Karpas-422 (cell line): ENCODE measurements at regions not wholly inside any gene's neighbourhood (a gene's known extent, or its start where the extent isn't known, plus 50 kb on each side); places are given as distances from the start of the nearest gene placed in this dataset.

Experiments used
- DNase-seq: peaks from one replicate; pipeline ENCODE4 v3.0.0-alpha.2; 2015
- H2AFZ ChIP-seq: fragments of 200-600 bp; sonication (generic); 2 replicates; pipeline ENCODE4 v1.6.1; 2014; ENCODE audit warnings: antibody characterized with exemption, low read length, mixed read lengths
- H3K27ac ChIP-seq: fragments of 200-600 bp; sonication (generic); 2 replicates; pipeline ENCODE4 v1.5.1; 2014; ENCODE audit warnings: mild to moderate bottlenecking, low read length, moderate library complexity
- H3K27me3 ChIP-seq: fragments of 200-600 bp; sonication (generic); 2 replicates; pipeline ENCODE4 v1.6.1; 2014; ENCODE audit warnings: low read length, mixed read lengths
- H3K36me3 ChIP-seq: fragments of 200-600 bp; sonication (generic); 2 replicates; pipeline ENCODE4 v1.6.1; 2014; ENCODE audit warnings: low read length, mixed read lengths; ENCODE audit not compliant: insufficient read depth
- H3K4me1 ChIP-seq: fragments of 200-600 bp; sonication (generic); 2 replicates; pipeline ENCODE4 v1.6.1; 2014; ENCODE audit warnings: mild to moderate bottlenecking, low read length, mixed read lengths
- H3K4me2 ChIP-seq: fragments of 200-600 bp; sonication (generic); 2 replicates; pipeline ENCODE4 v1.6.1; 2014; ENCODE audit warnings: low read length, low read depth, mild to moderate bottlenecking; ENCODE audit not compliant: poor library complexity, severe bottlenecking
- H3K4me3 ChIP-seq: fragments of 200-600 bp; sonication (generic); 2 replicates; pipeline ENCODE4 v1.5.1; 2014; ENCODE audit warnings: mild to moderate bottlenecking, antibody characterized with exemption, low read length, mixed read lengths
- H3K79me2 ChIP-seq: fragments of 200-600 bp; sonication (generic); 2 replicates; pipeline ENCODE4 v1.6.1; 2014; ENCODE audit warnings: mild to moderate bottlenecking, low read length, mixed read lengths
- H3K9ac ChIP-seq: fragments of 200-600 bp; sonication (generic); 2 replicates; pipeline ENCODE4 v1.6.0; 2014; ENCODE audit warnings: low read length
- H3K9me2 ChIP-seq: fragments of 200-600 bp; sonication (generic), shearing (Covaris generic); replicated peaks from 2 replicates; pipeline ENCODE4 v1.6.0; 2014; ENCODE audit warnings: mild to moderate bottlenecking, low read length, moderate library complexity; ENCODE audit not compliant: insufficient read depth
- H3K9me3 ChIP-seq: fragments of 300-700, 200-600 bp; sonication (generic); 2 replicates; pipeline ENCODE4 v1.6.1; 2014; ENCODE audit warnings: low read length, mixed read lengths
- H4K20me1 ChIP-seq: fragments of 200-600 bp; sonication (generic); 2 replicates; pipeline ENCODE4 v1.6.1; 2014; ENCODE audit warnings: mild to moderate bottlenecking, antibody characterized with exemption, low read length, low read depth; ENCODE audit not compliant: insufficient read depth

DNA sequence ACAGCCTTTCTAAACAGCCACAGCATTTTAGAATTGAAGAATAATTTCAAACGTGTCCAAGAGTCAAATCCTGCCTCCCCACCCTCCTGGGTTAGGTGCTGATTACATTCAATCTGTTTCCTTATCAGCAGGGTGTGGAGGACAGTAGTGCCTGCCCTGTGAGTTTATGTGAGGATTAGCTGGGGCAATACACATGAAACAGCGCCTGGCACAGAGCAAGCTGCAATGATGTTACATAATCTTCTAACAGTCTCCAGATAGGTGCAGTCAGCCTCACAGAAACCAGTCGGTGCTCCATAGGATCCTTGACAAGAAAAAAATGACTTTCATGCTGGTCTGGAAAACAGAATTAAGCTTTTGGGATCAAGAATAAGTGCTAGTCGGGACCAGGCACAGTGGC is 91.7 kb upstream of the ITGA6 start:
- Histone ChIP-seq H3K9me2 (no peaks in the 10 kb centered on the region), H3K27me3 (no peaks in the 10 kb centered on the region), H3K9ac (no peak overlapping the region), H3K4me1 (0 out of 2 replicates have a peak, but pooled peaks cover 4% of the 10 kb centered on the region), H3K27ac (no peak overlapping the region), H2AFZ (no peak overlapping the region), H3K9me3 (no peaks in the 10 kb centered on the region), H3K36me3 (no peaks in the 10 kb centered on the region), H3K4me2 (no peak overlapping the region), H4K20me1 (no peaks in the 10 kb centered on the region), H3K4me3 (no peak overlapping the region), H3K79me2 (no peaks in the 10 kb centered on the region)
- no peak for DNase-seq

DNA sequence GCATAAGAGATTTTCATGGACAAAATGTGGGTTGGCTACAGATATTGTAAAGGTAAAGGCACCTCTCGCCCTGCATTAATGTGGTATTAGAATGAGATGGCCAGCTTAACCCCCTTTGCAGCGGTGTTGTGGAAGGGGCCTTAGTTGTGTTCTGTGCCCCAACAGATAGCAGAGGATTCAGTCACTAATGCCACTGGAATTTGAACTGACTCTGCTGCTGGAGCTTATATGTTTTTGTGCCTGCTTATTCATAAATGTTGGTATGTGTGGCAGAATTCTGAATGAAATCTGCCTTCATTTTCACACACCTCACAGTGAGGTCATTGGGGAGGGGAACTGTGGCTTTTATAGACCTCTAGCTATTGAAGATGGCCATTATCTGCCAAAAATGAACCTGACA is 90.7 kb upstream of the ITGA6 start:
- Histone ChIP-seq H3K4me3 (no peak overlapping the region), H3K9ac (no peak overlapping the region), H2AFZ (no peak overlapping the region), H3K27me3 (no peaks in the 10 kb centered on the region), H3K36me3 (no peaks in the 10 kb centered on the region), H3K4me2 (no peak overlapping the region), H4K20me1 (no peaks in the 10 kb centered on the region), H3K27ac (no peak overlapping the region), H3K9me3 (no peaks in the 10 kb centered on the region), H3K9me2 (no peaks in the 10 kb centered on the region), H3K4me1 (0 out of 2 replicates have a peak, but pooled peaks cover 4% of the 10 kb centered on the region), H3K79me2 (no peaks in the 10 kb centered on the region)
- no peak for DNase-seq

DNA sequence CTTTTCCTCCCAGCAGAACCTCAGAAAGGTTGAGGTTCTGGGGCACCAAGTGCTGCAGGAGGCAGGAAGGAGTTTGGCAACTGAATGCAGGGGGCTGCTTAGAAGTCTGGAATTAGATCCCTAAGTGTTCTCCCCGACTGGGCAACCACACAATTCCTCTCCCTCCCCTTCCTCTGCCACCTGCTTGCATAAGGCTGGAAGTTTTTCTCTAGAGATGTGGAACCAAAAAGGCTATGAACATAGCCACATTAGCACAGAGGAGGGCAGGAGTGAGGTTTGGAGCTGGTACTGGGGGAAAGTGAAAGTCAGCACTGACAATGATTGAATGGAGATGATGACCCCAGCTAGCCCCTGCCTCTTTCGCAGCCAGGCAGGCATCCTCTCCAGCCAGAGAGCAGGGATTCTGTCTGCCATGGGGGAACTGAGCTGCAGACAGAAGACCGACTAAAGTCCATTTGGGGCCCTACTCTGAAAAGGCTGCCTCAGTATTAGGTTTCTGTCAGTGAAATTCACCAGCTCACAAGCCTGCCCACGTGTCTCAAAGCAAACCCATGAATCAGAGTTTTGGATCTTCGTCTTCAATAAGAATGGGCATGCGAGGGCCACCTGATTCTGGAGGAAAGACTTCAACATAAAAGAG is 87.9 kb upstream of the ITGA6 start:
- no peak overlapping the region for H2AFZ ChIP-seq
- H3K27me3 ChIP-seq: no peaks in the 10 kb centered on the region
- H3K4me2 ChIP-seq: no peak overlapping the region
- H4K20me1 ChIP-seq: no peaks in the 10 kb centered on the region
- H3K4me3 ChIP-seq: no peak overlapping the region
- H3K9me2 ChIP-seq: no peaks in the 10 kb centered on the region
- no peaks in the 10 kb centered on the region for H3K36me3 ChIP-seq
- no peaks in the 10 kb centered on the region for H3K79me2 ChIP-seq
- H3K9ac ChIP-seq: no peak overlapping the region
- DNase-seq: no peak
- no peak overlapping the region for H3K27ac ChIP-seq
- peaks cover 9% of the 10 kb centered on the region; the same call in 1 of the 2 replicates for H3K9me3 ChIP-seq
- 0 out of 2 replicates have a peak, but pooled peaks cover 4% of the 10 kb centered on the region for H3K4me1 ChIP-seq

- no peaks in the 10 kb centered on the region for H4K20me1 ChIP-seq
- H3K4me1 ChIP-seq: 0 out of 2 replicates have a peak, but pooled peaks cover 4% of the 10 kb centered on the region
- no peak overlapping the region for H3K27ac ChIP-seq
- H3K9ac ChIP-seq: no peak overlapping the region
- H3K27me3 ChIP-seq: no peaks in the 10 kb centered on the region
- H2AFZ ChIP-seq: no peak overlapping the region
- peaks cover 9% of the 10 kb centered on the region; the same call in 1 of the 2 replicates for H3K9me3 ChIP-seq
- H3K4me3 ChIP-seq: no peak overlapping the region
- no peaks in the 10 kb centered on the region for H3K79me2 ChIP-seq
- no peaks in the 10 kb centered on the region for H3K36me3 ChIP-seq
- H3K4me2 ChIP-seq: no peak overlapping the region
- DNase-seq: no peak
- no peaks in the 10 kb centered on the region for H3K9me2 ChIP-seq
These were observed 87.0 kb upstream of the ITGA6 start for GRCh38 chr2:172340394-172340793.

DNA sequence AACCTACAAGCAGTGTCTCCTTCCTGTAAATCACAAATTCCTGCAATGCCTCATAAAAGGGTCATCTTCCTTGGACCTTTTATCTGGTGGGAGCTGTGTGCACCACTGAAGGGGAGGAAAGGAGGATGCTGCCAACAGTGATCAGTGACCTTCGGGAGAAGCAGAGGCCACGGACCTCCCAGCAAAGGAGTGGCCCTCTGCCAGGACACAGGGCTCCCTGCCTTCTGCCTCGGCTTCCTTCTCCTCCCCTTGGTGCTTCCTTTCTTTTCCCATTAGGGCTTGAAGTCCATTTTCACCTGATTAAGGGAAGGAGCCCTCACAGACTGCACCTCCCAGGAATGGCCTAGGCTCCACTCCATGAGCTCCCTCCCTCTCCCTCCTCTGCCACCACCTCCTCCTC is 85.3 kb upstream of the ITGA6 start:
- H3K79me2 ChIP-seq: no peaks in the 10 kb centered on the region
- no peaks in the 10 kb centered on the region for H3K27me3 ChIP-seq
- no peaks in the 10 kb centered on the region for H3K36me3 ChIP-seq
- H2AFZ ChIP-seq: no peak overlapping the region
- no peak overlapping the region for H3K4me2 ChIP-seq
- H4K20me1 ChIP-seq: no peaks in the 10 kb centered on the region
- H3K27ac ChIP-seq: no peak overlapping the region
- H3K9ac ChIP-seq: no peak overlapping the region
- H3K9me3 ChIP-seq: peaks cover 9% of the 10 kb centered on the region; the same call in 1 of the 2 replicates
- 0 out of 2 replicates have a peak, but pooled peaks cover 4% of the 10 kb centered on the region for H3K4me1 ChIP-seq
- no peak overlapping the region for H3K4me3 ChIP-seq
- no peak for DNase-seq
- H3K9me2 ChIP-seq: no peaks in the 10 kb centered on the region

GRCh38 chr2:172342611-172343010 is 84.8 kb upstream of the ITGA6 start:
- Histone ChIP-seq H4K20me1 (no peaks in the 10 kb centered on the region), H3K9ac (no peak overlapping the region), H3K4me2 (no peak overlapping the region), H2AFZ (no peak overlapping the region), H3K27me3 (no peaks in the 10 kb centered on the region), H3K79me2 (no peaks in the 10 kb centered on the region), H3K4me3 (no peak overlapping the region), H3K9me2 (no peaks in the 10 kb centered on the region), H3K36me3 (no peaks in the 10 kb centered on the region), H3K9me3 (peaks cover 9% of the 10 kb centered on the region; the same call in 1 of the 2 replicates), H3K27ac (no peak overlapping the region), H3K4me1 (0 out of 2 replicates have a peak, but pooled peaks cover 4% of the 10 kb centered on the region)
- peak; percentile 42 for DNase-seq

DNA sequence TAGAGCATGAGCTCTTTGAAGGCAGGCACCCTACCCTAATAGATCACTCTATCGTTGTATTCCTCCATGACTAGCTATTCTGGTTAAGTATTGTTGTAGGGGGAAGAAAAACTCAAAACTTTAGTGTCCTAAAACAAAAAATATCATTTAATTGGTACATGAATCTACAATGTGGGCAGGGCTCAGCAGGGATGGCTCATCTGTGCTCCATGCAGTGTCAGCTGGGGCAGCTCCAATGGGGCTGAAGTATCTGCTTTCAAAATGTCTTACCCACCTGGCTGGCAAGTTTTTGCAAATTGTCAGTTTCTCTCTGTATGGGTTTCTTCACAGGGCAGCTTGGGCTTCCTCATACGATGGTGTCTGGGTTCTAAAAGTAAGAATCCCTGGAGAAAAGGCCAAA is 83.2 kb upstream of the ITGA6 start:
- H3K9me3 ChIP-seq: peaks cover 9% of the 10 kb centered on the region; the same call in 1 of the 2 replicates
- H2AFZ ChIP-seq: no peak overlapping the region
- no peak overlapping the region for H3K27ac ChIP-seq
- 0 out of 2 replicates have a peak, but pooled peaks cover 4% of the 10 kb centered on the region for H3K4me1 ChIP-seq
- no peak for DNase-seq
- H3K4me3 ChIP-seq: no peak overlapping the region
- H3K79me2 ChIP-seq: no peaks in the 10 kb centered on the region
- no peaks in the 10 kb centered on the region for H3K9me2 ChIP-seq
- no peaks in the 10 kb centered on the region for H3K27me3 ChIP-seq
- no peak overlapping the region for H3K4me2 ChIP-seq
- no peak overlapping the region for H3K9ac ChIP-seq
- no peaks in the 10 kb centered on the region for H4K20me1 ChIP-seq
- no peaks in the 10 kb centered on the region for H3K36me3 ChIP-seq

GRCh38 chr2:172345956-172346555 is 81.3 kb upstream of the ITGA6 start:
- Histone ChIP-seq H3K27me3 (no peaks in the 10 kb centered on the region), H2AFZ (no peak overlapping the region), H3K9ac (no peak overlapping the region), H3K36me3 (no peaks in the 10 kb centered on the region), H3K79me2 (no peaks in the 10 kb centered on the region), H4K20me1 (no peaks in the 10 kb centered on the region), H3K9me3 (peaks cover 9% of the 10 kb centered on the region; the same call in 1 of the 2 replicates), H3K4me1 (no peaks in the 10 kb centered on the region), H3K4me3 (no peak overlapping the region), H3K9me2 (no peaks in the 10 kb centered on the region), H3K4me2 (no peak overlapping the region), H3K27ac (no peak overlapping the region)
- no peak for DNase-seq
